Fibroblast of peridontal ligament (primary cell): ENCODE measurements at regions not wholly inside any gene's neighbourhood (a gene's known extent, or its start where the extent isn't known, plus 50 kb on each side); places are given as distances from the start of the nearest gene placed in this dataset.

Source experiments
- DNase-seq: peaks from one replicate; pipeline ENCODE4 v3.0.0-alpha.2; 2010; ENCODE audit errors: extremely low read depth

- no peak for DNase-seq
These were observed 254.8 kb upstream of the ZNF32 start for GRCh38 chr10:43903451-43903850.

DNA sequence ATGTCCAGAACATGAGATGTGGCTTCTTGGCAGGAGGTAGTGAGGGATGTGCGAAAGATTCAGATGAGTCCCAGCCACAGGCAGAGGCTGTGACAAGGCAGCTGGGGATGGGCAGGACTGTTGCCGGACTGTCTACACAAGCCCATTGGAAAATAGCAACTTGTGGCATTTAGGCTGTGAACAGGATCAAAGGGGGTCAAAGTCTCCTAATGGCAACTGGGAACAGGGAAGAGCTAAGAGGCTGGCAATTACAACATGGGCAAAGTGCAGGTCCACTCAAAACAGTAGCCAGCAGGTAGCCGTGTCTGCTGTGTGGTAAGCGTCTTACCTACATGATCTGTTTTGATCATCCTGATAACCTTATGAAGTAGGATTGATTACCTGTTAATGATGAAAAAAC is 254.2 kb upstream of the ZNF32 start:
- no peak for DNase-seq

DNA sequence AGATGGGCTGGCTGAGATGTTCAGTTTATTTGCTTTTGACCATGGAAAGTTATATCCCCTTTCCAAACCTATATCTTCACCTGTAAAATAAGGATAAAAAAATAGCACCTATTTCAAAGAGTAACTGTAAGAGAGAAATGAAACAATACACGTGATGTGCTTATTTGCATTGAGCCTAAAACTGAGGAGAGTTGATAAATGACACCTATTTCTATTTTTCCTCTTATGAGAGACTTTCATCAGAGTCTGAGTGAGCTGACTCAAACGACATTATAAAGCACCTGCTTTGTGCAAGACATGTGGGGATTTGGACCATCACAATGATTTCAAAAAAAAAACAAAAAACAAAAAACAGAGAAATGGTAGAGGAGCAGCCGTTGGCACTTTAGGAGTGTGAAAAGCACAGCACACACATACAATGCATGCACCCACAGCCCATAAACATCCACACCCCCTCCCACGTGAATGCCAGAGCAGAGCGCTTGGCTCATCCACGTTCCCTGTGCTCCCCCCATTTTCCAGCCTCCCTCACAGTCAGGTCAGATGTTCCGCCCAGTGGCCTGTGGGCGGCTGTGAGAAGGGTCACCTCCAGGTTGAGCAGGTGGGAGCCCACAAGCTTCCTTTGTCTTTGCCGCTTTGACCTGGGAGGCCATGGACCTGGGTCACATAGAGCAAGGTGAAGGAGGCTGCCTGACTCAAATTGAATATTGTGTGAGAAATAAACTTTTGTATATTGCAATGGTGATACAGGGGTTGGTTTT is 253.2 kb upstream of the ZNF32 start:
- no peak for DNase-seq

GRCh38 chr10:43901302-43901701 is 252.6 kb upstream of the ZNF32 start:
- peak; percentile 52 for DNase-seq

DNA sequence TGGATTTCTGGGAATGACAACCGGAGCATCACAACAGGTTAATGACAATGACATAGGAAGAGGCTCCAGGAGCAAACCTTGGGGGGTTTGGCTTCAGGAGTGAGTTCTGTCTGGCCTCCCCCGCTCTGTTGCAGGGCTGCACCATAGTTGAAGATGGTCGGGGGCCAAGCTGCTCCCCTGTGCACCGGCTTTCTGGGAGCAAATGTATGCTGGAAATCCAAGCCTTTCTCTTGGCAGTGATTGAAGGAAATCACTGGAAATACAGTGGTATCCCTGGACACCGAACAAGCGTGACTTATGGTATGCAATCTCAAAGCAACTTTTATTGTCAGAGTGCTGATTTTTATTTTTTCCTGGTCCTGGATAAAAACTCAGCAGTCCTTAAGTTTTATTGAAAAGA is 251.9 kb upstream of the ZNF32 start:
- no peak for DNase-seq

DNA sequence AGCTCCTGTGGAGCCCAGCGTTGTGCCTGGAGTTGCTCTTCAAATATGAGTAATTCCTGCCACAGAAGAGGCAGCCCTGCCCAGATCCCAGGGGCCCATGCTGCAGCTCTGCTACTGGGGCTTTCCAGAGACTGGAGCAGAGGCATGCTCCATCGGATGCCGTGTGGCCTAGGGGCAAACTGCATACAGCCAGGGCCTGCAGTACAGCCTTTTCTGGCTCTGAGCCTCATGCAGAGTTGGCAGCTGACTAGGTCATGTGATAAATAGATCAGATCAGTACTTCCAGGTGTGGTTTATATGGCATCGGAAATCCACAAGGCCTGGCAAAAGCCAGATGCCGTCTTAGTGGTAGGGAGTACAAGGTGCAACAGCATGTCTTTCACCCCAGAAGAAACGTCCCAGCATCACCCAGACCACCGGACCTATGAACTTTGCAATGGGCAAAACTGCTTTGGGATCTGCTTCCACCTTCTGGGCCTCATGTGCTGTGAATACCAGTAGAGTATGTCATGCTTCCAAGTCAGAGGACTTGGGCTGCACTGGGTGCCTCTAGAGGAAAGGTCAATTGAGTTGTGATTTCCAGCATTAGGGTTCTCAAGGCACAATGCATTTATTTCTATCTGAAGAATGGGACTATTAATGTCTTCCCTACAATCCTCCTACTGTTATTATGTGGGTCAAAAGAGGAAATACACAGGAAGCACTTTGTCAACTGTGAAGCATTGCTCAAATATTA is 250.7 kb upstream of the ZNF32 start:
- peak; percentile 19 for DNase-seq

- DNase-seq = no peak
These were observed 249.9 kb upstream of the ZNF32 start for GRCh38 chr10:43898592-43898991.

DNA sequence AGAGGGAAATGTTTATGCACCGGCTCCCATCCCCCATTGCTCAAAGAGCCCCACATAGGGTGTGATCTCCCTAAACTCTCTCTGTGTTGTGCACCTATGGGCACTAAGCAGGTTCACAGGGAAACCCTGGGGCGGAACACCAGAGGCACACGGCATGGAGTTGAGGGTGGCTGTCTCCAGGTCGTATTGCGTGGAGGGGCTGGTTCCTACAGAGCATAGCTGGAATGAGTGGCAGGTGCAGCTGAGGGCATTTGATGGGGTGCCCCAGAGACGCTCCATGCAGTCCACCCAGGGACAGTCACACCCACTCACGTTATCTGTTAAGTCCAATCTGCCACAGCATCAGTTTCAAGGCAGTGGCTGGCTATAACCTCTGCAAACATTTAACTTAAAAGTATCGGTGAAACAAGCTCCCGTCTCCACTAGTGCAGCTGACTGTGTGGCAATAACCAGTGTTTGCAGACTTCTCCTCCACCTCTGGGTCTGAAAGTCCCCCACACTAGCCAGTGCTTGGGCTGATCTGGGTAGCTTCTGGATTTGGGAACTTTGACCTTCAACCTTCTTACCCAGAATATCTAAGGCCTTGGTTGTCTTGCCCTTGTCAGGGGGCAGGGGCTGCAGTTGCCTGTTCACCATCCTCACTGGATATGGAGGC is 249.2 kb upstream of the ZNF32 start:
- DNase-seq = no peak

- DNase-seq = peak; percentile 45
These were observed 243.5 kb upstream of the ZNF32 start for GRCh38 chr10:43892062-43892770.

DNA sequence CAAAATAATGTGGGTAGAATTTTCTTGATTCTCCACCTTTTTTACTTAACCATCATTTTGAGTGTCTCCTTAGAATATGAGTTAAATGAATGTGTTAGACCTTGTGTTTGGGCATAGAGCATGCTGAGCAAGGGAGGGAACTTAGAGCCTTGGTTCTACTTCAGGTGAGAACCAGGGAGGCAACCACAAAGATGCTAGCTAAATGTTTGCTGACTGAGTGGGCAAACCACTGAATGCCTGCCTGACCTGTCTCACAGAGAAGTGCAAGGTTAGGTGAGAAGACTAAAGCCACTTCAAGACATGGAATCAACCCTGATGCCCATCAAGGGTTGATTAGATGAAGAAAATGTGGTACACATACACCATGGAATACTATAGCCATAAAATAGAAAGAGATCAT is 242.6 kb upstream of the ZNF32 start:
- no peak for DNase-seq

DNA sequence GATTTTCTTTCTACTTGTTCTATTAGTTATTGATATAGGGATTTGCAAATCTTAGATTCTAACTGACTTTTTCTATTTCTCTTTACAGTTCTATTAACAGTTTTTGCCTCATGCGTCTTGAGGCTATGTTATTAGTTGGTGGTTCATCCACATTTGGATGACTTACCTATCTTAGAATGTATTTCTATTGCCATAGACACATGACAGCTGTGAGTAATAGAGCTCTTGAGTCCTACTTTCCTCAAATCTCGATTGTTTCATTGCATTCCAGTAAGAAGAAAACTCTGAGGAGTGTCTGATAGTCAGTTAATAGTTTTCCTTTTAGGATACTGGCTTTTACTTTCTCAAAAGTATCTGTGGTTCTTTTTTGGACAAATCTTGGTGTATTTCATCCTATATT is 241.4 kb upstream of the ZNF32 start:
- peak; percentile 78 for DNase-seq

DNA sequence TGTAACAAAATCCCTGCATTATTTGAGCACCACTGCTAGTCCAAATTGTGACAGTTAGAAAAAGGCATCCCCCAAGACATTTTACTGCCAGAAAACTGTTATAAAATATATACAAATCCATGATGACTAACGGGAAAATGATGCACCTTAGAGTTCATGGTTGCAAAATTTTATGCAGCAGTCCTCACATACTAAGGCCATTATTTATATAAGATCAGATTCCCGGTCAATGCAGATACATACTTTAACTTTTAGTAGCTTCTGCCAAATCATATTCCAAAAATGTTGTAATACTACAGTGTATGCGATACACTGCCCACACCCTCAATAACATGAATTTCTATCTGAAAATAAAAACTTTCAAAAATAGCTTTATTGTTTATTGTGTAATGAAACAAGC is 239.9 kb upstream of the ZNF32 start:
- DNase-seq = peak; percentile 98

- DNase-seq = no peak
These were observed 237.2 kb upstream of the ZNF32 start for GRCh38 chr10:43885842-43886241.

GRCh38 chr10:43885252-43885651 is 236.6 kb upstream of the ZNF32 start:
- no peak for DNase-seq

DNA sequence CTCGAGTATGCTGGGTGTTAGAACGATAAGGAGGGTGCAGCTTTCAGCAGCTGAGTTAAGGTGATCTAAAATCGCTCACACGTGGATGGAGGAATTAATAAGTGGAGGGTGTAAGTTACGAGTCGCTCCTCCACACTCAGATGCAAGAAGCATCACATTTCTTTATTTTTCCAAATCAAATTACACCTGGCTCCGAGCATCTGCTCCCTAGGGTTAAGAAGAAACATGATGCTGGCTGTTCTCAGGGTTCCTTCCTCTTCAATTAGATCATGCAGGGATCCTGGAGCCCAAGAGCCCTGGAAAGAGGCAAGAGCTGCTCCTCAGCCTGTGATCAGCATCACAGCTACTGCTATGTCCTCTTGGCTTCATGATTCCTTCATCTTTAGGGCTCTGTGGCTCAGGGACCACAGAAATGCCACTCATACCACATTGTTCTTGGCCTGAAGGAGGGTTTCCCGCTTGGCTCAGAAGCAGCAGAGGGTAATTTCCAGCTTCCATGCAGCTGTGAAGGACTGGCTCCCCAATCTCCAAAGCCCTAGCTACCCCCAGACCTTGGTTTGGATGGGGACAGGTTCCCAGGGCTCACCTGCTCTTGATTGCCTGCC is 235.9 kb upstream of the ZNF32 start:
- peak; percentile 25 for DNase-seq

GRCh38 chr10:43882711-43883110 is 234.0 kb upstream of the ZNF32 start:
- DNase-seq = no peak

GRCh38 chr10:43881657-43882056 is 233.0 kb upstream of the ZNF32 start:
- DNase-seq = no peak

- DNase-seq = no peak
These were observed 231.5 kb upstream of the ZNF32 start for GRCh38 chr10:43880160-43880559.

DNA sequence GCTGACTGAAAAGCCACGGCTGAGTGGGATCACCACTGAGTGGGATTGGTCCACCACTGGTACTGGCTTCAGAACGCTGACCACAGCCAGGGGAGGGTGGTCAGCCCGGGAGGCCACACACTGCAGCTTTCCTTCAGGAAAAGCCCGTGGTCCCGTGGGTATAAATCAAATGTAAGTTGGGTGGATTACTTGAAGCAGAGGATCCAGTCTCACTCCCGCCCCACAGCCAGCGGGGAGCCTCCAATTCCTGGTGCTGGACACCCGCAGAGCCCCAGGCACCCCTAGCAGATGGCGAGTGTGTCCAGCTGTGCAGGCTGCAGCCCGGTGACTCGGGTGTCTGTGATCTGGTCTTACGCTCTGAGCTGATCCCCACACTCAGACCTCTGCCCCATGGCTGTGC is 231.1 kb upstream of the ZNF32 start:
- no peak for DNase-seq

- DNase-seq = no peak
These were observed 230.5 kb upstream of the ZNF32 start for GRCh38 chr10:43879162-43879561.

DNA sequence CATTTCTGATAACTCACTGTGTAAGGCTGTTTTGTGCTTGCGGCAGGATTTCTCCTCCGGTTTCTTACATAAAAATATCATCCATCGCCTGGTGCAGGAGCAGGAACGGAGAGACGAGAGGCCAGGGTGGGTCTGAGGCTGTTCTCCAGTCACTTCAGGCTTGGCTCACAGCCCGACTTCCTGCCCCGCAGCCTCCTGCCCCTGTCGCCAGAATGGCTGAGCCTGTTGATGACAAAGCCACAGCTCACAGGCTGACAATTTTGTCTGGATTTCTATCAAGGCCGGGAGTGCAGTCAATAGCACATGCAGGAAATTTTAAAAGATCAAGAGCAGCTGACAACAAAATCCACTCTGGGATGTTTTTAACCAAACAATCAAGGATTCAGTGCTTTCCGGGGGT is 229.7 kb upstream of the ZNF32 start:
- DNase-seq = no peak

DNA sequence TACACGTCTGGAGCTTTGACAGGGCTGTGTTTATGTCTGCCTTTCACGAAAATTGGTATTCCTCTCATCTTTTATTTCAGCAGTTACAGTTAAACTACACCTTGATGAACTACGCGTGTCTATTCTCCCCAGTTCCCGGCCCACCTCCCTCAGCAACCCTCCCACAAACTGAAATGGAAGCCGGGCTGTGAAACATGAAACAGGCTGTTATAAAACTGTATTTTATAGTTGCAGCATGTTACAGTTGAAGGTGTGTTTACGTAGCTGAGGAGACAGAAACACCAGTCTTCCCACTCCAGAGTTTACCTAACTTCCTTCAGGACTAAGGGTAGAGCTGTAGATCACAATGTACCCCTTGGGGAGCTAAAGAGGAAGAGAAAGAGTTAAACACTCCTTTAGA is 228.3 kb upstream of the ZNF32 start:
- DNase-seq = no peak
